ENCODE measurements at regions not wholly inside any gene's neighbourhood (a gene's known extent, or its start where the extent isn't known, plus 50 kb on each side); places are given as distances from the start of the nearest gene placed in this dataset.

DNA sequence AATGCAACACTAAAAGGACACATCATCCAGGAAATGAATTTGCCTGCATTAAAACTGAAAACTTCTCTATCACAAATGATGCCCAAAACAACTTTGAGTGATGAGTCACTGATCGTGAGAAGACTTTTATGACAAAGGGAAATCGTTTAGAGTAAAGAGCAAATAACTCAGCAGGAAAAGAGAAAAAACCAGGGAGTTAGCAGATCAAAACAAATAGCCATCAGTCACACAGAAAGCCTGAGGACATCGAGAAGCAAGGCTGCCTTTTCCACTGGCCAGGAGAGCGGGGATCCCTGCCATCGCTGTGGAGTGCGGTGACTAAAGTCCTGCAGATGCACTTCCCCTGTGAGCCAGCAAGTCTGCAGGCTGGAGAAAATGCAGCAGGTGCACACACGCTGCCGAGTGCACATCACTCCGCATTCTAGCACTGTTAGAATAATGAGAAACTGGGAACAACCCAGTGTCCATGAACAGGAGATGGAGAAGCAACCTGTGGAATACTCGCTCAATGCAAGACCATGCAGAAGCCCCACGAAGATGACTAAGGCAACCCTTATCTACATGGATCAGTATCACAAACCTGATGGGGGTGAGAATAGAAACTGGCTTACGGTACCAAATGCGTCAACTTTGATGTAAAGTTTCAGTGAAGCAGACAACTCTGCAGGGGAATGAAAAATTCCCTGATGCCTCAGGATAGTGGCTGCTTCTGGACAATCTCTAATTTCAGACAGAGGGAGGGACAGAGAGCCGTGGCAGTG lies 86.4 kb downstream of the NSMCE3 start:
- no peak for TF ChIP-seq CTCF (IDR thresholded peaks at IDR 0.05)
- TF ChIP-seq POLR2A (IDR thresholded peaks at IDR 0.05) = no peak

Data from testis (tissue), 2 donors.